H1 (cell line): ENCODE measurements at regions not wholly inside any gene's neighbourhood (a gene's known extent, or its start where the extent isn't known, plus 50 kb on each side); places are given as distances from the start of the nearest gene placed in this dataset.

Experiments used
- CHD7 ChIP-seq: fragments of 300-600 bp; sonication (generic); IDR thresholded peaks from 2 replicates; pipeline ENCODE4 v1.7.1; 2012; ENCODE audit warnings: low read length, moderate library complexity, mild to moderate bottlenecking, inconsistent platforms; ENCODE audit not compliant: insufficient replicate concordance
- E2F6 ChIP-seq: IDR thresholded peaks from 2 replicates; pipeline ENCODE4 v1.6.1; 2012; ENCODE audit warnings: inconsistent platforms
- EZH2 ChIP-seq: fragments of 200-600 bp; sonication (generic); IDR thresholded peaks from 2 replicates; pipeline ENCODE4 v1.7.1; 2012; ENCODE audit warnings: low read depth, mild to moderate bottlenecking, moderate library complexity, low read length, inconsistent platforms; ENCODE audit not compliant: severe bottlenecking
- POU5F1 ChIP-seq: IDR thresholded peaks from 2 replicates; pipeline ENCODE4 v1.6.1; 2011; ENCODE audit warnings: low read depth, mild to moderate bottlenecking, low read length, moderate library complexity
- RFX5 ChIP-seq: IDR thresholded peaks from 2 replicates; pipeline ENCODE4 v1.6.1; 2011; ENCODE audit warnings: low read depth, low read length, improper control_type of control experiment, borderline replicate concordance
- USF2 ChIP-seq: IDR thresholded peaks from 2 replicates; pipeline ENCODE4 v1.6.1; 2011; ENCODE audit warnings: low read length, improper control_type of control experiment

- TF ChIP-seq CHD7 (no peak), E2F6 (no peak), USF2 (no peak), POU5F1 (no peak), RFX5 (no peak), EZH2 (no peak)
- TF ChIP-seq, all 59 proteins: peak for 2
Observed at GRCh38 chr4:155099231-155099630, 109.2 kb upstream of the NPY2R start (continued).
